Astrocyte (in vitro differentiated cells and primary cell): ENCODE measurements at regions not wholly inside any gene's neighbourhood (a gene's known extent, or its start where the extent isn't known, plus 50 kb on each side); places are given as distances from the start of the nearest gene placed in this dataset.

Experiments used
- DNase-seq: peaks from one replicate; pipeline ENCODE4 v3.0.0-alpha.2; 2010; ENCODE audit warnings: low read depth
- FAIRE-seq: peaks from 2 replicates; lab custom pipeline; 2011; peaks lifted over from hg19 to GRCh38; lab: Jason Lieb, UNC
- H2AFZ ChIP-seq: 2 replicates; pipeline ENCODE4 v1.6.0; 2012; ENCODE audit warnings: low read depth, low read length, inconsistent platforms
- H3K27ac ChIP-seq: 2 replicates; pipeline ENCODE4 v1.5.1; 2011; ENCODE audit warnings: low read depth, low read length, inconsistent platforms
- H3K27me3 ChIP-seq: 2 replicates; pipeline ENCODE4 v1.6.0; 2011; ENCODE audit warnings: low read length, inconsistent platforms; ENCODE audit not compliant: insufficient read depth
- H3K36me3 ChIP-seq: 2 replicates; pipeline ENCODE4 v1.5.1; 2011; ENCODE audit warnings: low read length, inconsistent platforms; ENCODE audit not compliant: insufficient read depth
- H3K4me1 ChIP-seq: 2 replicates; pipeline ENCODE4 v1.5.1; 2011; ENCODE audit warnings: low read length, inconsistent platforms; ENCODE audit not compliant: insufficient read depth
- H3K4me2 ChIP-seq: 2 replicates; pipeline ENCODE4 v1.6.0; 2012; ENCODE audit warnings: low read length, inconsistent platforms
- H3K4me3 ChIP-seq: 2 replicates; pipeline ENCODE4 v1.5.1; 2011; ENCODE audit warnings: low read depth, mild to moderate bottlenecking, low read length, inconsistent platforms; ENCODE audit not compliant: insufficient read depth
- H3K79me2 ChIP-seq: 2 replicates; pipeline ENCODE4 v1.6.0; 2012; ENCODE audit warnings: mild to moderate bottlenecking, low read length, inconsistent platforms; ENCODE audit not compliant: insufficient read depth
- H3K9ac ChIP-seq: 2 replicates; pipeline ENCODE4 v1.6.0; 2012; ENCODE audit warnings: mild to moderate bottlenecking, low read length, inconsistent platforms
- H3K9me3 ChIP-seq: 2 replicates; pipeline ENCODE4 v1.5.1; 2012; ENCODE audit warnings: low read depth, mild to moderate bottlenecking, low read length, inconsistent platforms; ENCODE audit not compliant: insufficient read depth
- H4K20me1 ChIP-seq: 2 replicates; pipeline ENCODE4 v1.6.0; 2012; ENCODE audit warnings: low read length, inconsistent platforms; ENCODE audit not compliant: insufficient read depth
- H3K27ac Mint-ChIP-seq: one replicate; pipeline ENCODE4 v1.8.0; 2021; ENCODE audit warnings: mild to moderate bottlenecking, mixed read lengths; ENCODE audit not compliant: unreplicated experiment
- H3K27me3 Mint-ChIP-seq: one replicate; pipeline ENCODE4 v1.8.0; 2021; ENCODE audit warnings: low read depth, mixed read lengths; ENCODE audit not compliant: unreplicated experiment
- H3K36me3 Mint-ChIP-seq: one replicate; pipeline ENCODE4 v1.8.0; 2021; ENCODE audit warnings: low read depth, mixed read lengths; ENCODE audit not compliant: unreplicated experiment
- H3K4me1 Mint-ChIP-seq: one replicate; pipeline ENCODE4 v1.8.0; 2021; ENCODE audit warnings: low read depth, mixed read lengths; ENCODE audit not compliant: unreplicated experiment
- H3K4me3 Mint-ChIP-seq: one replicate; pipeline ENCODE4 v1.8.0; 2021; ENCODE audit warnings: mild to moderate bottlenecking, moderate library complexity, mixed read lengths; ENCODE audit not compliant: unreplicated experiment
- H3K9me3 Mint-ChIP-seq: one replicate; pipeline ENCODE4 v1.8.0; 2021; ENCODE audit warnings: mild to moderate bottlenecking, mixed read lengths; ENCODE audit not compliant: unreplicated experiment
- CTCF ChIP-seq: IDR thresholded peaks from 2 replicates; pipeline ENCODE4 v1.5.1; 2011; ENCODE audit warnings: low read depth, mild to moderate bottlenecking, inconsistent platforms, low read length, moderate library complexity; ENCODE audit not compliant: insufficient read depth
- EZH2 ChIP-seq: IDR thresholded peaks from 2 replicates; pipeline ENCODE4 v1.6.1; 2012; ENCODE audit warnings: mild to moderate bottlenecking, low read length, inconsistent platforms; ENCODE audit not compliant: insufficient read depth

DNA sequence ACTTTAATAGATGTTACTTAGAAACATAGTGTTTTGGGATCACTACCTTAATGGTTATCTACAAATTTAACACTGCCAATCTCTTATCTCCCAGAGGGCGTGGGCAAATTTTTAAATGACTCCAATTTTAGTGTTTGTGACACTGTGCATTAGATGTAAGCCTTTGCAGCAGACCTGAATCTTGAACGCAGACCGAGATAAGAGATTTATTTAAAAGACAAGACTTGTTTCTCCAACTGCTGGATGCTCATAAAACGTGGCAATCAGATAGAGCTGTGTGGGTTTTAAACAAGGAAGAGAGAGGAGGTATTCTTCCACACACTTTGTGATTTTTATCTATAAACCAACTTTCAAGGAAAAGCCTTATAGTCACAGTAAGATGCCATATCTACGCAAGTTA is 252.5 kb upstream of the NR3C2 start:
- Histone ChIP-seq H3K79me2 (no peaks in the 10 kb centered on the region), H3K27me3 (no peaks in the 10 kb centered on the region), H3K4me2 (no peak overlapping the region), H3K4me3 (no peak overlapping the region), H3K27ac (no peak overlapping the region), H4K20me1 (no peaks in the 10 kb centered on the region), H3K4me1 (no peaks in the 10 kb centered on the region), H3K9me3 (no peaks in the 10 kb centered on the region), H2AFZ (no peak overlapping the region), H3K9ac (no peak overlapping the region), H3K36me3 (no peaks in the 10 kb centered on the region)
- no peak overlapping the region for H3K27ac Mint-ChIP-seq
- no peak for TF ChIP-seq EZH2
- FAIRE-seq, result no peak
- H3K36me3 Mint-ChIP-seq, result no peaks in the 10 kb centered on the region
- no peaks in the 10 kb centered on the region for H3K4me1 Mint-ChIP-seq
- DNase-seq, result no peak
- H3K27me3 Mint-ChIP-seq, result no peaks in the 10 kb centered on the region
- no peak overlapping the region for H3K4me3 Mint-ChIP-seq
- no peaks in the 10 kb centered on the region for H3K9me3 Mint-ChIP-seq

GRCh38 chr4:148693913-148694649 is 251.9 kb upstream of the NR3C2 start:
- Mint-ChIP-seq H3K36me3 (no peaks in the 10 kb centered on the region), H3K9me3 (no peaks in the 10 kb centered on the region), H3K27me3 (no peaks in the 10 kb centered on the region), H3K27ac (no peak overlapping the region), H3K4me1 (no peaks in the 10 kb centered on the region), H3K4me3 (no peak overlapping the region)
- H3K9ac ChIP-seq, result no peak overlapping the region
- TF ChIP-seq EZH2 (no peak), CTCF (no peak)
- H3K9me3 ChIP-seq, result no peaks in the 10 kb centered on the region
- H3K4me1 ChIP-seq, result no peaks in the 10 kb centered on the region
- H3K36me3 ChIP-seq, result no peaks in the 10 kb centered on the region
- no peak overlapping the region for H2AFZ ChIP-seq
- no peak for DNase-seq
- H3K4me2 ChIP-seq, result no peak overlapping the region
- no peaks in the 10 kb centered on the region for H3K79me2 ChIP-seq
- FAIRE-seq, result no peak
- H3K27me3 ChIP-seq, result no peaks in the 10 kb centered on the region
- H4K20me1 ChIP-seq, result no peaks in the 10 kb centered on the region
- no peak overlapping the region for H3K27ac ChIP-seq
- no peak overlapping the region for H3K4me3 ChIP-seq

- no peak for FAIRE-seq
- Mint-ChIP-seq H3K4me3 (no peak overlapping the region), H3K4me1 (no peaks in the 10 kb centered on the region), H3K27ac (no peak overlapping the region), H3K36me3 (no peaks in the 10 kb centered on the region), H3K27me3 (no peaks in the 10 kb centered on the region), H3K9me3 (no peaks in the 10 kb centered on the region)
- no peak overlapping the region for H3K9ac ChIP-seq
- H3K27ac ChIP-seq, result no peak overlapping the region
- no peaks in the 10 kb centered on the region for H4K20me1 ChIP-seq
- TF ChIP-seq CTCF (no peak), EZH2 (no peak)
- no peaks in the 10 kb centered on the region for H3K79me2 ChIP-seq
- no peaks in the 10 kb centered on the region for H3K4me1 ChIP-seq
- no peaks in the 10 kb centered on the region for H3K36me3 ChIP-seq
- no peaks in the 10 kb centered on the region for H3K9me3 ChIP-seq
- H3K4me3 ChIP-seq, result no peak overlapping the region
- no peak overlapping the region for H2AFZ ChIP-seq
- no peak overlapping the region for H3K4me2 ChIP-seq
- no peaks in the 10 kb centered on the region for H3K27me3 ChIP-seq
- no peak for DNase-seq
Observed at GRCh38 chr4:148692242-148692641, 250.0 kb upstream of the NR3C2 start.
